EL (cell line): ENCODE measurements at regions not wholly inside any gene's neighbourhood (a gene's known extent, or its start where the extent isn't known, plus 50 kb on each side); places are given as distances from the start of the nearest gene placed in this dataset.

Experiments
- DNase-seq: peaks from one replicate; pipeline ENCODE4 v3.0.0-alpha.2; 2016

DNA sequence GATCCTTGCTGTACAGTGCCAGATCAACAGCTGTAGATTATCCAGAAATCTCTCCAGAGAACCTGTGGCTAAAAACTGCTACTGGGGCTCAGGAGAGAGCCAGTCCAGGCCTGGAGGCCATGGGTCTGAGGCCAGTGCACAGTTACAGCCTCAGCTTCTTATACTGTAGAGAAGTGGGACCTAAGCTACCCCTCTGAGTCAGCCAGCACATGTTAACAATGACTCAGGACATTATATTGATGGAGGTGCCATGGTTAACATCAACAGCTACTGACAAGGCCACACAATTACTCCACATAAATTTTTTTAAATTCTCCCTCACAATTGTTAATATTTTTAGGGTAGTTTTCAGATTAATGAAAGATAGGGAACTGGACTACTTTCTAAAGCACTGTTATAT, 138.5 kb downstream of the RBM26 start:
- no peak for DNase-seq

DNA sequence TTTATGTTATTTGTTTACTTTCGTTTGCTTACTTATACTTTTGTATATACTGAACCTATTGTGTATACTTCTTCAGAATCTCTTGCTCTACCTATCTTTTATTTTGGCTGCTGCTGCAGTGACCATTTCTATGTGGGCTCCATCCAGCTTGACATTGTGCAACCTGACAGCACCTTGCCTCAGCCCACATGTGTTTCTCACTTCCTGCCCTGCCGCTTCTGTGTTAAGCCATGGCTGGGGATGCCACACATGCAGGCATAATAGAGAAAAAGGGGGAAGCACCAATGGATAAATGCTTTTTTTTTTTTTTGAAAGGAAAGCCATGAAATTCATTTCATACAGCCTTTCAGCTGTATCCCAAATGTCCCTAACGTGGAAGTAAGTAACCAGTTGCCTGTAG, 147.6 kb downstream of the RBM26 start:
- no peak for DNase-seq

DNA sequence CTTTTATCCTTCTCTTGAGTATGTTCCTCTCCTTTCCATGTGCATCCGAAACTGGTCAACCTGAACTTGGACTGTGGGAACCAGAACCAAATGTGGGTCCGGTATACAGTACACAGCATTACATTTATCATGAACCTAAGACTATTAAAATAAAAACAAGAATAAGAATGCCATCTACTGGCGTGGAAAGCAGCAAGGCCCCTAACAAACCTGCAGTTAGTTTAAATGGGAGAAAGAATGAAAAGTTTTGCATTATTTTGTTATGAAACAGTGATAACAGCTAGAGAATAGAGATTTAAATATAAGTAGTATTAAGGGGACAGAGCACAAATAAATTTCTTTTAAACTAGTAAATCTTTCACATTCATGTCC, 159.5 kb downstream of the RBM26 start:
- no peak for DNase-seq

DNA sequence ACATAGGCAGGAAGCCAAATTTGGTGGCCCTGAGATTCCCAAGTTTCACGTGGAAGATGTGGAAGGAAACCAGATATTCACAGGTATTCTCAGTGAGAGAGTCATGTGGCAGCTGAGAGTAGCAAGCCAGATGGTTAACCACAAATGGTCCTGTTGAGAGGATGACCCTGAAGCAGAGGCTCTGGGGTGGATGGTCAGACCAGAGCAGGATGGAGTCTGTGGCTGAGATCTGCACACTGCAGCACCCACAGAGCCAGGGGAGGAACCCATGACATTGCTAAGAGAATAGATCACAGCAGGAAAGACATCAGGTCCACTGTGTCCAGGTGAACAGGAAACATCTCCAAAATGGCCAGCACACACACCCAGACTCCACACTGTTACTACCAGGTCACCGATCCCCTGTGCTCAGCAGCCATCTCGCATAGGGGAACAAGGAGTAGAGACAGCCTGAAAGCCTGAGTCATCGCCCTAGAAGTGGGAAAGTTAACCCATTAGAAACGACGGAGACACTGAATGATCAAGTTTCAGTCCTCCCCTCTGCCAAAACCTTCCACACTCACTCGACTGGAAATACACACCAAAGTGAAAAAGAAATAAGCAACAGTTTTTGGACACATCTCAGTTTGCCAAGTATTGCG, 160.0 kb downstream of the RBM26 start:
- no peak for DNase-seq

DNA sequence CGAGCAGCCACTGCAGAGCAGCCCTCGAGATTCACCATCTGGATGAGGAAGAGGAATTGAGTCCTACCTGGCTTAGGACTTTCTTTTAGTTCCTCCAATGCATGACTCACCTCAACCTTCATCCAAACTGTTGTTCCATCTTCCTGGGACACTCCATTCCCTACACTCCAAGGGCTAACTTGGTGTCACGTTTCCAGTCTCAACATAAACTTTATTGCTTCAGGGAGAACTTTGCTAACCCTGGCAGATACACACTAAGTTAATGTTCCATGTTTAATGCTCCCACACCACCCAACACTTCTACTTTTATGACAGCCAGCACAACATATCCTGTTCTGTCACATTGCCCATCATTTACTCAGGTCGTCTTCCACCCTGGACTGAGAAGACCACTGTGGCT, 164.4 kb downstream of the RBM26 start:
- no peak for DNase-seq

DNA sequence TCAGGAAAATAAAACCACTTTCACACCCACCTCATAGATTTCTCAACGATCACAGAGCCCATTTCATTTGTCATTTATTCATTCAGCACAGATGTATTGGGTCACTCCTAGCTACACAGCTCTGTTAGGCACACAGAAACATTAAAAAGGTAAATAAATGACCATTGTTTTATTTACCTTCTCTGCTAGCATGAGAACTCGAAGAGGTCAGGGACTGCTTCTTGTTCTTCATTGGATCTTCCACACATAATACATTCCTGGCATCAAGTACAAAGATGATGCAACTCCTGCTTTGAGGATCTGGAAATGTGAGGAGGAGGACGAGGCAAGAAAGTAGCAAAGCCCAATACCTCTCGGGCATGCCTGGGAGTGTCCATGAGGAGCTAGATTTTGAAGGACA, 168.1 kb downstream of the RBM26 start:
- DNase-seq = no peak

DNA sequence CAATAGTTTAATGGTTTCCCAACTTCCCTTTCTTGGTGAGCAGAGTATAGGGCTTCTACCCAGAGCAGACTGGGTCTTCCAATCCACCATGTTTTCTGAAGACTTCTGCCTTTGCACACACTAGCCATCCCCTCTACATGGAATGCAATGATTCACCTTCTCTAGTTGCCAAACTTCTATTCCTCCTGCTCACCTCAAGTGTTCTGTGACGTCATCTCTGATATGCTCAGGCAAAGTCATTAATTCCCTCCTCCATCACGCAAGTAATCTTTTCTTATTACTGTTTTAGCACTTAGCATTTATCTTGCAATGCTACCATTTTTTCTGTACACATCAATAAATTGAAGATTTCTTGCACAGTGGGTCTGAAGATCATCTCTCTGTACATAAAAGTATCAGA, 174.2 kb downstream of the RBM26 start:
- no peak for DNase-seq

DNA sequence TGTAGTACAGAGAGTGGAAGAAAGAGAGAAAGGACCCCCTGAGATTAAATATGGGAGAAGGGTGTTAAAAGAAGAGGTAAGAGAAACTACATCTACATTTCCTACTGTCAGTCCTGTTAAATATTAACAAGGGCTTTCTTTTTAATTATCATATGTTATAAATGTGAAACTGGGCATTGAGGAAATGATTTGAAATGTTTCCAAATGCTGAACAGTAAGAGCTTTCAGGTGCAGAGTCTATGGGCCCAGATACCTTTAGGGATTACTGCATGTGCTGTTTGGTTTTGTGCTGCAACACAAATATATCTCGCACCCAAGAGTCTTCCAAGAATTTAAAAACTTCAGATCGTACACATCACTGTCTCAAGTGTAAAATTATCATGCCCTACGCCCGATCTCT, 176.3 kb downstream of the RBM26 start:
- no peak for DNase-seq

DNA sequence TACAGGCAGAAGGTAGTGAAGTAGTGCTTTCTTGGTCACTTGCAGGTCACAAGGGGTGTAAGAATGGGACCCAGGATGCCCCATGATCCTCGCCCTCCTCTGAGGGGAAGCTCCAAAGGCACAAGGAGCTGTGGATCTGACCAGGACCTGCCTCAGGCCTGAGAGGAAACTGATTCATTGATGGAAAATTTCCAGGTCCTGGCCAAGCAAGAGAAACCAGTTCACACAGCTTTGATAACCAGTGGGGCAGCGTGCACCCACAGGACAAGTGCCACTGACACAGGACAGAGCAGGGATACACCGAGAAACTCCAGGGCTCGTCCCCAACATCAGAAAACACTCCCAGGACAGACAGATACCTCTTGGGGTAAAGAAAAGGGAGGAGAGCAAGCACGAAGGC, 177.1 kb downstream of the RBM26 start:
- peak; percentile 30 for DNase-seq

DNA sequence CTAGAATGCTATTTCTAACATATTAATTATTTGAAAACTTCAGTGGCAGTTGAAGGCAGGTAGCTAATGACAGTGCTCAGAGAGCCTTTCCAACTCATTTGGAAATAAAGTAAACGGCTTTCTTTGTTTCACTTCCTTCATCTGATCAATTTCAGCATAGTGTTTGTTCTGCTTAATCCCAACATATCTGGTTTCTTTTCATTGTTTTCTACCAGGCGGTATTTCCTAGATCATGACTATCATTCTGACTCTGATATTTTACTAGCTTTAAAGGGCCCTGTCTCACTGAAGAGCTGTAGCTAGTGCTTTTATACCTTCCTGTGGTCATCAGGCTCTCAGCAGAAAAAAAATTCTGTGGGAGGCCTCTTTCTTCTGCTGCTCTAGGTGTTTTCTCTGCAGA, 178.6 kb downstream of the RBM26 start:
- DNase-seq = no peak

DNA sequence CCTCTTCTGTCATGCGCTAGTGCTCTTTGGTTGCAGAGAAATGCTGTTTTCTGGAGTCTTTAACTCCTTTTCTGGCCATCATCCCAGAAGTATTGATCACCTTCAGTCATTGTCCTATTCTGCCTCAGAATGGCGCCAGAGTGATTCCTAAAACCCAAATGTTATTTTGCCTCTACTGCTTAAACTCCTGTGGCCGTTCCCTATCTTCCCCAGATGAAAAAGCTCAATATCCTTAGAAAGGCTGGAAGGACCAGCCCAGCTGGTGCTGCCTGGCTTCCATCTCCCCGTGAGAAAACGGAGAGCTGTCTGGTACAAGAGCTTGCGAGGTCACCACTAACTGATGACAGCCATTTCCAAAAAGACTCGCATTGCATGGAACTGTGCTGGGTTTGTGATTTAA, 179.1 kb downstream of the RBM26 start:
- DNase-seq = no peak

DNA sequence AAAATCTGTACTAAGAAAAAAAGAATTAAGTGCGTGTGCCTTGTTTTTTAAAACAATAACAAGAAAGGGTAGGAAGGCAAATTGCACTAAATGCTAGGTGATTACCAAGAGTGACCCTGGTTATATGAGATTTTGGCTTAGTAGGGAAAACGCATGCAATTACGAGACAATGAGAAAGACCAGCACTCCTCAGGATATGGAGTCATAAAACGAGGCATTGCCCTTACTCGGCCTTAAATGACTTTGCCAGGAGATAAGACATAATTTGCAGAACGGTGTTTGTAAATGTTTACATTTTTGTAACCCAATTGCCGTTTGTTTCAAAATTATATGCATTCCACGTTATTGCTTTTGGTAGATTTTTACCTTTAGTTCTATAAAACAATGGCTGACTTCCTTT, 179.8 kb downstream of the RBM26 start:
- DNase-seq = no peak

DNA sequence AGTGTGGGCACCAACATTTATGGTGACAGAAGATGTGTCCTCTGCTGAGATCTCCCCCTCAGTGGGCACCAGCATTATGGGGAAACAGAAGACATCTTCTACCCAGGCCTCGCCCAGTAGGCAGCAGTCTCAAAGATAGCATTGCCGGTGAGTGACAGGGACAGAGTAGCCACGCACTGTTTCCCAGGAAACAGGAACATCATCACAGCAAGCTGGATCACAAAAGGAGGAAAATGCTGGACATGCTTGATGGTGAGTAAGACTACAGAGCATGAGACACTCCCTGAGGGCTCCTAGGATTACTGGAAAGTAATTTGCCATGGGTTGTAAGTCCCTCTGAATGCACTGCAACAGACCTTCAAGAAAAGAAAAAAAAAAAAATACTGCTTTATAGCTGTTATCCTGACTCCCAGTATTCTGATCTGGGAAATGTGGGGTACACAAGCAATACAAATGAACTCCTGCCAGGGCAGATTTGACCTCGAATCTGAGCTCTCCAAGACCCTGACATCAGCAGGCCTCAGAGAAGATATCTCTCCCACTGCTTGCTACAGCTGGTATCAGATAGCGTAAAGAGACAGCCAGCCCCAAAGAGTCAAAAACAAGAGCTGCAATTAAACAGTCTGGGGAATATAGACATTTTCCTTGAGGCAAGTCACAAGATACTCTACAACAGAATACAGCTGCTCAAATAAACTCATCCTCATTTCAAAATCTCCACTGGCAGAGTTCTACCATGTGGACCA, 180.4 kb downstream of the RBM26 start:
- DNase-seq = peak; percentile 6

DNA sequence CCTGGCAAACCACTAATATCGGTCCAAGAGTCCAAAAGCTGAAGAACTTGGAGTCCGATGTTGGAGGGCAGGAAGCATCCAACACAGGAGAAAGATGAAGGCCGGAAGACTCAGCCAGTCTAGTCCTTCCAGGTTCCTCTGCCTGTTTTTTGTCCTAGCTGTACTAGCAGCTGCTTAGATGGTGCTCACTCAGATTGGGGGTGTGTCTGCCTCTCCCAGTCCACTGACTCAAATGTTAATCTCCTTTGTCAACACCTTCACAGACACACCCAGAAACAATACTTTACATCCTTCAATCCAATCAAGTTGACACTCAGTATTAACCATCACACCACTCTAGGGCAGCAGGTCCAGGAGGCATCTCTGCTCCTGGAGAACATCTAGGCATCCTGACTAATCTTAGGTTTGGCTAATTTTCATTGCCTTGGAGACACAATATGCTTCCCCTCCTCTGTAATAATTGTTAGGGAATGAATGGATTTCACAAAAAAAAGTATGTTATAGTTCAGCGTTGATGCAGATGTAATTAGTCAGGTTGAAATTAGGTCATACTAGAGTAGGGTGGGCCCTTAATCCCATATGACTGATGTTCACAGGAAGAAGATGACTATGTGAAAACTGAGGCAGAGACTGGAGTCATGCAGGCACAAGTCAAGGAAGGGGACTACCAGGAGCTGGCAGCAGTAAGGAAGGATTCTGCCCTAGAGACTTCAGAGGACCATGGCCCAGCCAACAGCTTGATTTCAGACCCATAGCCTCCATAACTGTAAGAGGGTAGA, 183.4 kb downstream of the RBM26 start:
- DNase-seq = no peak

DNA sequence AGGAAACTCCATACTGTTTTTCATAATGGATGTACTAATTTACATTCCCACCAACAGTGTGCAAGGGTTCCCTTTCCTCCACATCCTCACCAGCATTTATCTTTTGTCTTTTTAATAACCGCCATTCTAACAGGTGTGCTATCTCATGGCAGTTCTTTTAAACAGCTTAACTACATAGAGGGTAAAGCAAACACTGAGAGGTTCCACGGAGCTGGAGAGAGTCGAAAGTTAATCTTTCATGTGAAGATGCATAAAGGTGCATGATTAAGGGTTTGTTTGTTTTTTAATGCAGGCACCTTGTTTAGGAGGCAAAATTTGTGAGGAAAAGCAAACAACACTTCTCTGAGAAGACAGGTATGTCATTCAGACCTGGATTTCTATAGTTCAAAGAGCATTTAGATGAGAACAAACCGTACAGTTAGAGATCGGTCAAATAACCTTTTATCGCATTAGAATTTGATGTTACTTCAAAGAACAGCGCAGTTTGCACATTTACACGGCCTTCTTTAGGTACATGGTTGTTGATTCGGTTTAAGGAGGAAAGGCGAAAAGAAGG, 193.9 kb downstream of the RBM26 start:
- DNase-seq = no peak

DNA sequence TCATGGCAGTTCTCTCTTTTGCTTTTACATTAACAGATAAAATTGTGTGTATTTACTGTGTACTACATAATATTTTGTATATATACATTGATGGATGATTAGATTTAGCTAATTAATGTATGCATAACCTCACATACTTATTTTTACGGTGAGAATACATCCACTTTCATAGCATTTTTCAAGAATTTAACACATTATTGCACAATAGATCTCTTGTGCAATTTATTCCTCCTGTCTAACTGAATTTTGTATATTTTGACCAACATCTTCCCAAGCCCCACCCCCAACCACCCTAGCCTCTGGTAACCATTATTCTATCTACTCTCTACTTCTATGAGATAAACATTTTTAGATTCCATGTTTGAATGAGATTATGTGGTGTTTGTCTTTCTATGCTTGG, 194.7 kb downstream of the RBM26 start:
- DNase-seq = no peak

DNA sequence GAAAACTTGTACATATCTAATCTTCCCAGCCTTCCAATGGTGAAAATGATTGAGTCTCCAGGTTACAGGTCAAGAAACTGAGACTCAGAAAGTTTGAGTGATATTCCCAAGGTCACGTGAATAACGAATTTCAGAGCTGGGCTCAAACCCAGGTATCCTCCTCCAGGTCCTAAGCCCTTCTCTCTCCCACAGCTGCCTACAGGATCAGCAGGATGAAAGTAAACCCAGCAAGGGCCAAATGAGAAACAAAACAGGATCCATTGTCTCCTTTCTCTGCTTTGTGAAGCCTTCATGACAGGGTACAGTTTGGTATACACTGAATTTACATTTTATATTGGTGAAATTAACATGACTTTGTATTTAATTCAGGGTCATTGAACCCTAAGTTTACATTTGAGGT, 208.1 kb downstream of the RBM26 start:
- DNase-seq = no peak

DNA sequence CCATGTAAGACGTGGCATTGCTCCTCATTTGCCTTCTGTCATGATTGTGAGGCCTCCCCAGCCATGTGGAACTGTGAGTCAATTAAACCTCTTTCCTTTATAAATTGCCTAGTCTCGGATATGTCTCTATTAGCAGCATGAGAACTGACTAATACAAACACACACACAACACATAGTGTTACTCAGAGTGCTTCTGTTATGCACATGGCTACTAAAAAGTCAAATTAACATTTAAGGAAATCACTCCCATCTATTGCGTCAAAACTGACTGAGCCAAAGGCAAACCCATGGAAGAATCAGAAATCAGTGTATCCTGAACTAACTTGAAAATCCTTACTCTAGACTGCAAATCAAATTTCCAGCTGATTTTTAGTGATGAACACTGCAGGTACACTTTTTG, 209.2 kb downstream of the RBM26 start:
- no peak for DNase-seq

DNA sequence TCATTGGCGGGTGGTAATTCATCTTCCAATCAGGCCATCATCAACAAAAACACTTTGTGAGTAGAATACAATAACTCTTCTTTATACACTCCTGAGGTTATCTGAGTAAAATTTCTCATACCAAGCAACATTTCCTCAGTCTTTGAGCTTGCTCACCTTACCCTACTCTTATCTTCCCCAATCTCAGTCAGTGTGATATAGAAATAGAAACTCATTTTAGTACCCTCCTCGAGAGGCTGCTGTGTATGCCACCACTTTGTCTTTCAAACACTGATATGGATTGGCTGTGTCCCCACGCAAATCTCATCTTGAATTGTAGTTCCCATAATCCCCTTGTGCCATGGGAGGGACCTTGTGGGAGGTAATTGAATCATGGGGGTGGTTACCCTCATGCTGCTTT, 209.7 kb downstream of the RBM26 start:
- DNase-seq = no peak

DNA sequence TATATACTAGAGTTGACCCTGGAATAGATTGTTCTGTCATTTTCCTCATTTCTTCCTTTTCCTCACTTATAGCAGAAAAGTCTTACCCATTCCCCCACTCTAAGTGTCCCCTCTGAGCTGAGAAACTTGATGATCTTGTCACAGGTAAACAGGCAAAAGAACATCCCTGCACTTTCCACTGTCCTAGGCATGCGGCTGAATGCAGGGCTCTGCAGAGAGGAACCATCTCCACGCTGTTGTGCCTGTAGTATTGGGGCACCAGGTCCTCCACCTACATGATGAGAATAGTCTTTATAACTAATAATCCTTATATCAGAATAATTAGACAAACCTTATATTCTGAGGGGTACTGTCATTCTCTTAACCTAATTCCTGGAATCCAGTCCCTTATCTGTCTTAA, 211.3 kb downstream of the RBM26 start:
- no peak for DNase-seq

DNA sequence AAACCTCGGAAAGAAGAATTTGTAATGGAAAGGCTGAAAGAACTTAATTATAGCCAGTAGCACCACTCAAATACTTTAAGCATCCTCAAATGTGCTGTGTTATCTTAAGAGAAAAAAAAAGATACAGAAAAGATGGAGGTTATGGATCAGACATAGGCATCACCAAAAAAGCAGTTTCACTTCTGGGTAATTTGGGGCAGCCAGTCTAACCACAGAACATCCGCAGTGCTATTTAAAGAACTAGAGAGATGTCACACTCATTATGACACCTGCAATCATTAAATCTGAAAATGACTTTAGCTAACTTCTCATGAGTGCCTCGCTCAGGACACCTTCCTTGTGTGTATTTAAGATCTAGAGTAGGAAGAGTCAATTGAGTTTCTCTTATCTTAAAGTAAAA, 211.8 kb downstream of the RBM26 start:
- no peak for DNase-seq

DNA sequence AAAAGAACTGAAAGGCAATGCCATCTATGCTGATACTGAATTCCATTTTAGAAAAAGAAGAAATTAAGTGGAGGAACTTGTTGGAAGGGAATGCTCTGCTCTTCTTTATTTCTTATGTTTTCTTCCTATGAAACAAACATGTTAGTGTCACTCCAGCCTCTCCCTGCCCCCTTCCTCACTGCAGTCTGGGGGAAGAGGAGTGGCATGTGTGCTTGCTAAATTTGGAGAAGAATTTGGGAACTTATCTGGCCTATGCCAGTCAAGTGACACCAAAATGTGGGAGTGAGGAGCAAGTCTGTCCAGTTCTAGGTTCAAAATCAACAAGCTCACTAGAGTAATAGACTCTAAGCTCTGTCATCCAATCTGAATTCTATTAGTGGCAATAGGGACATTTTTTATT, 214.6 kb downstream of the RBM26 start:
- DNase-seq = no peak

DNA sequence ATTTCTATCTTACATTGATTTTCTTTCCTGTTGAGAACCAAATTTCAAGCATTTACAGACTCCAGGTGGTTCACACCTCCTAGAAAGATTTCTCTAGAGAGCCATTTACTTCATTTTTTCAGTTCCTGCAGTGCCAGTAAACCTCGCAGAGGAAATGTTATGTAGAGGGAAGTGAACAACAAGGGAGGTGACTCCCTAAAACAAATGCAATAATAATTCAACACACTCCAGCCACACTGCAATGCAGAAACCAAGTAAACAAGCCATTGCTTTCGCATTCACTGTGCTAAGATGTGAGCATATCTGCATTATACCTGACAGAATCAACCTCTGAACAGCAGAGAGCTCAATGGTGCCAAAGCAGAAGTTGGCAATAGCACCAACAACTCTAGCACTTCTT, 215.1 kb downstream of the RBM26 start:
- no peak for DNase-seq
